ENCODE measurements at regions not wholly inside any gene's neighbourhood (a gene's known extent, or its start where the extent isn't known, plus 50 kb on each side); places are given as distances from the start of the nearest gene placed in this dataset.
A peak's percentile ranks its signal among the peaks of the same experiment; 100 is the strongest.

DNA sequence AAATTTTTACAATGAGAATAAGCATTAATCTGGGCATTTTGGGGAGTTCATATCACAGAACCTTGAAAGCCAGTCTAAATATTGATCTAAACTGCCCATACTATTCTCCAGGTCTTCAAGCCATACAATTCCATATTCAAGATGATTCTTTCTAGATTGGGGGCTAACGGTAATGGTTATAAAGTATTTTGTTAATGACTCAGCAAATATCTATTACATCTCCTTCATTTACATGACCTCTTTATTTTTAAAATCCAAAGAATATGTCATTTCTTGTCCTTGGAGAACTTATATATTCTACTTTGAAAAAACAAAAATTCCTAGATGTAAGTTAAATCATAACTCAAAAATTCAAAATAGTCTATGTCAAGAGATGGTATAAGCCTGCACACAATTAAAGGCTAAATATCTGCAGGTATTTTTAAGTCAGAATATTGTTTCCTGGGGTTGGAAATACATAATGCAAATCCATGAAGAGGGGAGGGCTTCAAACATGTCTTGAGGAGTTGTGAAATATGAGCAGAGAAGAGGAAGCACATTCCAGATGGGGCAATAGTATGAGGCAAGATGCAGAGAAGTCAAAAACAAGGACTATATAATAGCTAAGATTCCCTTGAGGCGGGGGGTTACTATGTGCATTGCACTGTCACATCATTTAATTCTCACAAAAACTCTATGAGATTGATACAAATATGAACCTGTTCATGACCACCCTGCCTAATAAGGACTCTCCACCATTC lies 526.4 kb downstream of the NR2F1-AS1 start:
- peak; percentile 28 for DNase-seq

DNA sequence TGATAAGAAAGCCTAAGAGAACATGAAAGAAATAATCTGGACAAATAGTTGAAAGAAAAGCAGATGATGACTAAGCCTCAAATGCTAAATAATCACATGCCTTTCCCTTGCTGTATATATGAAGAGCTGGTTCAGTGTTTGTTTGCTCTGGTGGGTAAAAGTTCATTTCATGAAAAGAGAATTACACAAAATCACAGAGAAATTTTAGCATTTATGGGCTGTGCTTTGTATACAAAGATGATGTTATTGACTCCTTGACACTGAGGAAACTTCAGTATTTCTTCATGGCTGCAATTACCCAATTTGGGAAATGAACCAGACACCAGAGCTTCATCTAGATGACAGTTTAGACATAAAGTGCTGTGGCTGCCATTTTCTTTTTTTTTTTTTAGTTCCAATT lies 527.2 kb downstream of the NR2F1-AS1 start:
- peak; percentile 6 for DNase-seq

DNA sequence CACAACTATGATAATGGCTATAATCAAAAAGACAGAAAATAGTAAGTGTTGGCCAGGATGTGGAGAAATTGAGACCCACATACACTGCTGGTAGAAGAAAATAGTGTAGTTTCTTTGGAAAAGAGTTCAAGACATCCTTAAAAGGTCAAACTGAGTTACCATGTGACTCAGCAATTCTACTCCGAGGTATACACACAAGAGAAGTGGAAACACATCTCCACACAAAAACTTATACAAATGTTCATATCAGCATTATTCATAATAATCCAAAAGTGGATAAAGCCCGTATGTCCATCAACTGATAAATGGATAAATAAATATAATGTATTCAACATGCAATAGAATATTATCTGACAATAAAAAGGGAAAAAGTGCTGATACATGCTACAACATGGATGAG lies 532.2 kb downstream of the NR2F1-AS1 start:
- no peak for DNase-seq

DNA sequence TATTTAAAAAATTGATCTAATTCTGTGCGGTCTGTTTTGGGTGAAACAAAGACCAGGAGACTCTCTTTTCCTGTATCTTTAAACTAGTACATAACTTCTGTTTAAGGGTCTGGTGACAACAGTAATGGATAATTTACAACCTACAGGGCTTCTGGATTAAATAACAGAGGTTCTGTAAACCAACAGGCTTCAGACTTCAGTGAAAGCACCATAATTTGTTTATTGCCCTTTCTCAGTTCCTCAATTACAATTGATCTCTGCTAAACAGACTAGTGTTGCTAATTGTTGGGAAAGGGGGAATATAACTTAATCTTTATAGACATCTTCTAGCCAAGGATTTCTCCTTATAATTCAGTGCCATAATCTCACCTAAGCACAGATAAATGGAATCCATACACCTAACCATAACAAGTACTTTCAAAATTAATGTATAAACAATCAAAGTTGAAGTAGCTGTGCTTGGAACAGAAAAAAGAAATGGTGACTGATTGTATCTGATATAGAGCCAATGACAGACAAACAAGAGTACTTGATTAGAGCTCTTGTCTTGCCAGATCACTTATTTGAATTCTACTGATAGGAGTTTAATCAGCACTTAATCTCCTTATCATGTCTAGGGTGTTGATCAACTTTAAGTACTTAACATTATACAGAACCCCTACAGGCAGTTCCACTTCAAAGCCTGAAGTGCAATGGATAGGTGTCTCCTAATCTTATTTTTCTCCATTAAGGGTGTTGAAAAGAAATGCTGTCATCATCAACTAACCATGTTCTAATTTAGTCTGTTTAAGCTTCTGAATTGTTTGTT lies 536.0 kb downstream of the NR2F1-AS1 start:
- no peak for DNase-seq

DNA sequence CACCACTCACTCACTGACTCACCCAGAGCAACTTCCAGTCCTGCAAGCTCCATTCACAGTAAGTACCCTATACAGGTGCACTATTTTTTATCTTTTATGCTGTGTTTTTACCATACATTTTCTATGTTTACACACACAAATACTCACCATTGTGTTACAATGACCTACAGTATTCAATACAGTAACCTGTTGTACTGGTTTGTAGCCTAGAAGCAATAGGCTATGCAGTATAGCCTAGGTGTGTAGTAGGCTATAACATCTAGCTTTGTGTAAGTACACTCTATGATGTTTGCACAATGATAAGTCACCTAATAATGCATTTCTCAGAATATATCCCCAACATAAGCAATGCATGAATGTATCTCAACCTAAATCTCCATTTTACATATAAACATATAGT lies 541.1 kb downstream of the NR2F1-AS1 start:
- no peak for DNase-seq

DNA sequence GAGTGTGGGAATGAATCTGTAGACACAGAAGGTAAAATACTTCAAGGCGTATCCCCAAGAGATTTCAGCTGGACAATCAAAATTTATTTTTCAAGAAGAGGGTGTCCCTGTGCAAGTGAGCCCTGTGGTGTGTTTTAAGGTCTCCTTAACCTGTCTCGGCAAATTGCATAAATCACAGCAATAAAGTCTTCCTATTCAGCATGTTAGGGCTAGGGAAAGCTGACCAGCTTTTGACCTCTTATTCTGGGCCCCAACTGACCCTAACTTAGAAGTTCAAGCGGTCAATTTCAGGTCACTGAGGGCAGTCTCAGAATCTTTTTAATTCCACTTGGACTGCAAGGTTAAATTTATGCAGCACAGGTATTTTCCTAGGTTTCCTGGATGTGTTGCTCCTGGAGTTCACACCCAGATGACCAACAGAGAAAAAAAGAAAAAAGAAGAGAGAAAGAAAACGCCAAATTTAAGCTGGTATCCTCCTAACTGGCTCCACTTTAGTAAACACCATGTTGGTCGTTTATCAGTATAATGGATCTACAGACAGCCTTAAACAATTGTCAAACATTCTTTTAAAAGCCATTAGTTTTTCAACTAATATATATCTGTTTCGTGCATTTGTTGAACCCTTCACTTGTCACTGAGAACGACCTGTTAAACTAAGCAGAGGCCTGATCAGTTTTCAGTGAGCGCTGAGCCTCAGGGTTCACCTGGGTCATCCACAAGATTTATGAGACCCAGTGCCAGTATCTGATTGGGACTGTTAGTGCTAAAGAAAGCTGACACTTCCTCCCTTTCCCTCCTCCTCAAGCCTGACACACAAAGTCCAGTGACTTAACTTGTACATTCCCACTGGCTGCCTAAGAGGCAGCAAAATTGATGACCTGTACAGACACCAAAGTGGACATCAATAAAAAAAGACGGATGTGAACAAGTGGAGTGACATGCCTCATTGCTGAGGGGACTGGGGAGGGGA lies 546.1 kb downstream of the NR2F1-AS1 start:
- DNase-seq = no peak

DNA sequence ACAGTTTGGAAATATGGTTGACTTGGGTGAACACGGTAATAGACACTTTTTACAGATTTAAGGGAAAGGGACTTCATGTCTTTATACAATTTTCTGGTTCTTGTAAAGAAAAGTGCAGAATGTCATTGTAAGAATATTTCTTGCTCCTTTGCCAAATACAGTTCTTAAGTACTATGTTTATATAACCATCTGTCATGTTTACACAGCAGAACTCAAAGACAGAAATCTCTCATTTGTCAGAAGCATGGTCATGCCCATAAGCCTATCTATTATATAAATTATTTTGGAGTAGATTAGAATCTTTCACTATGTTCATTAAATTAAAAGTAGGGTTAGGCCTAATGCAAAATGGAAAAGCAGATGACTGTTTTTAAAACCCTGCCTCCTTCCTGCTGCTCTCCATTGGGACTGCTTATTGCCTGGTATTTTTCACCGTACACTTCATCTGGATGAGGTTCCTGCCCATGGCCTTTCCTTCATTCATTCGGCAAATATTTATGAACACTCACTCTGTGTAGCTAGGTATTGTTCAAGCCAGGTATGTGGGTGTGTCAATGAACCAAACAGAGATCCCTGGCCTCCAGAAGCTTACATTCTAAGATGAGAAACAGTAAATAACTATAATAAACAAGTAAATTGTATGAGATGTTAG lies 558.1 kb downstream of the NR2F1-AS1 start:
- peak; percentile 5 for DNase-seq

DNA sequence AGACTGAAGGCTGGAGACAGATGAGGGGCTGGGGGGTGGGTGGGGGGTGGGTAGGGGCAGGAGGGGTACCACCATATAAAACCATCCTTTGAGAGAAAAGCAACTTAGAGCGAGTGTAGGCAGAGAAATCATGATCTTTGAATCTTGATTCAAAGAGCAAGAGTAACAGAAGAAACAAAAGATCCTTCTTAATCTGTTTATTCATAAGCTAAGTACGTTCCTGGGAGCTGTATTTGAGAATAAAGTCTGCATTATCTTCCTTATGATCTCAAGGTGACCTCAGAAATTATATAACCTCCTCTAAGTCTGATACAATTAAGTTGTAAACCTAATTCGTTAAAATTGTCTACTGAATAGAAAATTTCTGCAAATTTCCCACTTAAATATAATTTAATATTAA lies 558.8 kb downstream of the NR2F1-AS1 start:
- DNase-seq = no peak

DNA sequence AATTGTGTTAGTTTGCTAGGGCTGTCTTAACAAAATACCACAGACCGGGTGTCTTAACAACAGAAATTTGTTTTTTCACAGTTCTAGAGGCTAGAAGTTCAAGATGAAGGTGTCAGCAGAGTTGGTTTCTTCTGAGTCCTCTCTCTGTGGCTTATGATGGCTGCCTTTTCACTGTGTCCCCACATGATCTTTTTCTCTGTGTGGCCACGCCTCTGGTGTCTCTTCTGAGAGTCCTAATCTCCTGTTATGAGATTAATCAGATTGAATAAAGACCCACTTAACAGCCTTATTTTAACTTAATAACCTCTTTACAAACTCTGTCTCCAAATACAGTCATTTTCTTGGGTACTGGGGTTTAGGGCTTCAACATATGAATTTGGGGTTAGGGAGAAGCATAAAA lies 561.1 kb downstream of the NR2F1-AS1 start:
- no peak for DNase-seq

DNA sequence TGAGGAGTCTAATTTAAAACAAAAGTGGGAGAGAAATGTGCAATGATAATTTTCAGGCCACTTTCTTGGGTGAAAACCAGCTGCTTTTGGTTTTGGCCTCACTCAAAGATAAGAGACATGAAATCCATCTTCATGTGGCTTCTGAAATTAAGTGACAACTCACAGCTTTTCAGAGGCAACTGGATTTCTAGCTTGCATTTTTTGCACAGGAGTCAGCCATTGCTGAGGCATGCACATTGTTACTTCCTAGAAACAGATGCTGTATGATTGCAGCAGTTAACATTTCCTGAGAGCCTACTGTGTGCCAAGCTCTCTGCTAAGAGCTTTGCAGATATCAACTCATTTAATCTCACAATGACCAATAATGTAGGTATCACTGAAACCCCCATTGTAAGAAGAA lies 562.6 kb downstream of the NR2F1-AS1 start:
- peak; percentile 72 for DNase-seq

DNA sequence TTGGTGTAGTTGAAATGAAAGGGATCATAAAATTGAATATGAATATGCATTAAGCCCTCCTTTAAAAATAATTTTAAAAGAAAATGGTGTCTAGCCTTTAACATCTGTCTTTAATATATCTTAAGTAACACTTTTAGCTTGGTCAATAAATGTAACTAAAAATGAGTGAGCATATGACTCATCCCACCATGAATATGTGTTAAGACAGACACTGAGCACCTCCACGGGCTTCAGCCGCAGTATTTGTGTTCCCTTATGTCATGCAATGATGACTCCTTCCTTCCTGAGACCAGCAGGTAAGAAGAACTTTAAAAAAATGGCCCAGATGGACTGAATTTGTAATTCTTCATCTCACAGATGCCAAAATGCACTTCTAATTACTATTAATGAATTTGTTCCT lies 563.2 kb downstream of the NR2F1-AS1 start:
- DNase-seq = peak; percentile 86

DNA sequence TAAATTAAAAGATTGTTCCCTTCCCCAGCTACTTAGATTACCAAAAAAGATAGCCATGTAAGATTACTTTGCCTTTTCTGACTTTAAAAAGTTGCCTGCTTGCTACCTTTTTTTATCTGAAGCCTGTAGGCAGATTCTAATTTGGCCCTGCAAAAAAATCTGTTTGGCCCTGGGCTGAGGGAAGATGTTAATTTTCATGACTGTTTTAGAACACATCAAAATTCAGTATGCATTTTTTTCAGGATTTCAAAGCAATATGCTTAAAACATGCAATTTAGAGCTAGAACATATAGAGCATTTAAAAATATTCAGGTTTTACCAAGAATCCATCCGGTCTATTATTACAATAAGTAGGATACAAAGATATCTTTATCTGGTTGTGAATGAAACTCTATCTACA lies 563.6 kb downstream of the NR2F1-AS1 start:
- DNase-seq = no peak

DNA sequence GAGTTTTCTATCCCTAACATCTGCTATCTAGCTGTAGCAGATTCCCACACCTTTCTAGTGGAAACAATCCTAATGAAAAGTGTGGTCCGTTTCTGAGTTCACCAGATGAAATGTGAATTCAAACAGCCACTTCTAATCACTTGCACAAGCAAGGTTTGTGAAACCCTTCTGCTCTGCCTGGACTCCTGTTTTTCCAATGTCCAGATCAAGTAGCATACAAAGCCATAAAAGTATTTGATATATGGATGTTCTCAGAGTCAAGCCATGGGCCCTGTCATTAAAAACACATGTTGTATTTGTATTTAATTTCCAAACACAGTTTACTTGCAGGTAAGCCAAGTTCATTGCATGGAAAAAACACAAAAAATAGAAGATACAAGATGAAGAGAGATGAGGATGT lies 570.4 kb downstream of the NR2F1-AS1 start:
- DNase-seq = no peak

DNA sequence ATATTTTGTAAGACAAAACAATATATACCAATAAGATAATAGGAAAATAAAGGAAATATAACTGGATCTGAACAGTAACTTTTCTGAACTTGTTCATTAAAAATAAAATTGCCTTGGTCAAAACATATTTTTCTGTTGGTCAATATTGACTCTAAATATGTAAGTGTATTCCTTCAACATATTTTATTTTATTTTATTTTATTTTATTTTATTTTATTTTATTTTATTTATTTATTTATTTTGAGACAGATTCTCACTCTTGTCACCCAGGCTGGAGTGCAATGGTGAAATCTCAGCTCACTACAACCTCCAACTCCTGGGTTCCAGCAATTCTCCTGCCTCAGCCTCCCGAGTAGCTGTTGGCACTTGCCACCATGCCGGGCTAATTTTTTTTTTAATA lies 571.0 kb downstream of the NR2F1-AS1 start:
- no peak for DNase-seq

DNA sequence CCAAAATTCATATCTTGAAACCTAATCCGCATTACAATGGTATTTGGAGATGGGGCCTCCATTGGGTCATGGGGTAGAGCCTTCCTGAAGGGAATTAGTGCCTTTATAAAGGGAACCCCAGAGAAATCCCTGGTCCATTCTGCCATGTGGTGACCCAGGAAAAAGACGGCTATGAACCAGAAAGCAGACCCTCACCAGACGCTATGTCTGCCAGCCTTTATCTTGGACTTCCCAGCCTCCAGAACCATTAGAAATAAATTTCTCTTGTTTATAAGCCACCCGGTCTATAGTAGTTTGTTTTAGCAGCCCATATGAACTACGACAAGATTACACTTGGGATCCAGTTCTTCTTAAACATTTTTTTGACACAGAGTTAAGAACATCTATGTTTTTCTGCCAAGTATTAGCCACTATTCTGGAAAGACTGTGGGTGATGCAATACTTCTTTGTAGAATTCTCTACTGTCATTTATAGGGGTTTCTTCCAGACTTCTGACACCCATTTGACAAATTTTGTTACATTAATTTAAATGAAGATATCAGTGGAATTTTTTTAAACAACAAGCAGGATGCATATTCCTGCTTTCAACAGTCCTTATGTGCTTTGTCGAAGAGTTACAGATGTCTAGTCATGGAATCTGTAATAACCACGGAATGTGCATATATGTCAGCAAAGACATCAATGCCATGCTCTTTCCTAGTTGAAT lies 572.4 kb downstream of the NR2F1-AS1 start:
- peak; percentile 41 for DNase-seq

DNA sequence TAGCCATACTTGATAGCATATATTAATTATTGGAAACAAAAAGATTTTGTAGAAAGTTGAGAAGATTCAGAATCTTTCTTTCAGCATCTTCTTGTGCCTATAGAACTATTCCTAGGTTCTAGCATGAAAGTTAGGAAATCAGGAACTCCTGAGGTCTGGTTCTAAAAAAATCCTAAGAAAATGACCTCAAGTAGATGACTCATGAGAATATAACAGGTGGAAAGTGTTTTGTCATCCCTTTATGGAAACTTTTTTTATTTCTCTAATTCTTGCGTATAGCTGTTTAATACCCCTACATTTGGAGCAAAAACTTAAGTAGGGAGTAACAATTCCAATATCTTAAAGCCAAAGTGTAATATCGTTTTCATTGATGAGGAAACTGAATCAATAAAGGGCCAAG lies 574.1 kb downstream of the NR2F1-AS1 start:
- DNase-seq = no peak

DNA sequence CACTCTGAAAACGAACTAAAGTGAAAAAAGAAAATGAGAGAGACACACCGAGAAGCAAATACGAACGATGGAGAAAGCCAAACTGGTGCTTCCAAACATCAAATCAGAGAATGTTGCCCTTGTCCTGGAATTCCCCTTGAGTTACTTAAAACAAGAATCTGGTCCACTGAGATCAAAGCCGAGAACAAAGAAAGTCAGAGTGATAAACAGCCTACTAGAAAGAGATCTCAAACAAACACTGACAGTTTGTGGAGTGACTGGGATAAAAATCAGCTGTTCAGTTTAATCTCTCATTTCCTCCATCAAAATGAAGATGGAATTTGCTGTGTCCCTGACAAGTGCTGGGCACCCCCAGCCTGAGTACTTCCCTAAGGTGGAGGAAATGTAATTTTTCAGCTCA lies 582.6 kb downstream of the NR2F1-AS1 start:
- DNase-seq = no peak

DNA sequence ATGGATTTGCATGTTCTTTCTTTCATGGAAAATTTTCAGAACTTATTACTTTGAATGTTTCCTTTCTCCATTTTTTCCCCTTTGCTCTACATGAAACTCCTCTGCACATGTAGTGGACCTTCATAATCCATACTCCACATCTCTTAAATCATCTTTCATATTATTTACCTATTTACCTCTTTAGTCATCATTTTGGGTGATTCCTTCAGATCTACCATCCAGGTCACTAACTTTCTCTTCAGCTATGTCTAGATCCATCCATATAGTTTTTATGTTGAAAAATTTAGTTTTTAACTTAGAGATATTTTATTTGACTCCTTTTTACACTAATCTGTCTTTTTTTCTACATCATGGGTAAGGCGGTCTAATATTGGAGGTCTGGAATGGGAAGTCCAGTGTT lies 586.6 kb downstream of the NR2F1-AS1 start:
- DNase-seq = no peak

DNA sequence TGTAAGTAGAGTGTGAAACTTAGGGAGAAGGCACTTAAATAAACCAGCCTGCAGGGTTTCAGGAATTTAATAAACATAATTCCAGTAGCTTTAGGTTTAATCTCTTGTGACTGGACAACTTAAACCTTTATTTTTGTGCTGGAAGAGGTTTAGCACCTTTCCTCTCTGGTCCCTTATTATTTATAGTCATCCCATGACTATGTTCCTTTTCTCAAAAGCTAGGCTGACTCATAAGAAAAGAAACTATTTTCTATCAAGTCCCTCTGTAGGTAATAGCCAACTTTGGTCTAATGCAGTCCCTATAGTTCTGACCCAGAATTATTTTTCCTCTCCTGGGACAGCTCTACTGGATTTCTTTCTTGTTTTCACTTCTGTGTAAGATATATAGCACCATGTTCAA lies 588.9 kb downstream of the NR2F1-AS1 start:
- DNase-seq = no peak

DNA sequence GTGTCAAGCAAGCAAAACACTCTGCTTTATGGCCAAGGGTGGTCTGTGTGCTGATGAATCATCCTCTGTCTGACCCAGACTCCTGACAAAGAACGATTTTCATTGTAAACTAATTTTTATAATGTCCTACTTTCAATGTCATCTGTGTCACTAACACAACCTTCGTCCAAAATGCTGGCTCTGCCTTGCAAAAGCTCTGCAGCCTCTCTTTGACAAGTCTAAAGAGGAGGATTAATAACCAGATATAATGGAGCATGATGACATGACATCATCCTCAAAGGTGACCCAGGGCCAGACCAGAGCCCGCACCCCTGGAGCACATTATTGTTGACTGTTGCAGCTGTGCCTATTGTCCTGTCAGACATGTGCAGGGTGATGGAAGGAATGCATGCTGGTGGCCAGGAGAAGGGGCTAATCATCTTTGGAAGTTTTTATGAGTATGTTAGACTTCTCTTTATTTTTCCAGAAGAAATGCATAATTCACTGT lies 589.4 kb downstream of the NR2F1-AS1 start:
- DNase-seq = peak; percentile 2

DNA sequence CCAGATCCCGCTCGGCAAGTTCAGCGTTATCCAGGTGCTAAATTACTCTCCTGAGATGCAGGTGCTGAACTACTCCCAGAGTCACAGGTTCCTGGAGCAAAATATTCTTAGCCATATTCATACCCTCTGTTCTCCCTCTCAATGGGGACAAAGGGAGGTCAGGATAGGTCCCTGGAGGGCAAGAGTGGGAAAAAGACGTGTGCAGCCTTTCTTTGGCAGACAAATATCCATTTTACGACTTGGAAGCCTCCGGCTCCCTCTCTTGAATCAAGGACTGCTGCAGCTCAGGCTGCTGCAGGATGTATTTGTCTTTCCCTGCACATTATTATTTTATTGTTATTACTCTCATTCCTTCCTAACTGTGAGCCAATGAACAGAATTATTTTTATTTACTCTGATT lies 590.2 kb downstream of the NR2F1-AS1 start:
- no peak for DNase-seq

DNA sequence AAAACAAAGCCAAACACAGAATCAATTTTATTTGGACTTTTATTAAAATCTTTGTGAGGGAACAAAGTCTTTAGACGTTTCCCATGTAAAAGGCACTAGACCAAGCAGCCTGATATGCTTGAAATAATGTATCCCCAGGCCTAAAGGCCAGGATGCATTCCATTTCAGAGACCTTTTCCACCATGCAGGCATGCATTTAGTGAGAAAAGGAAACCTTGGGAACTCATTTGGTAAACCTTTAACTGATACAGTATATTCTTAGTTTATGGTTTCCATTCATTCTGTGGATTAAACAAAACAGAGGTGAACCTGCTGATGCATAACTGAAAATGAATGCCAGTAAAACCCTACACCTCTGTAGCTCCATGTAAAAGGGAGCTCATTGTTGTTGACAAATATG lies 600.0 kb downstream of the NR2F1-AS1 start:
- DNase-seq = no peak
